Neutrophil (primary cell): ENCODE measurements at regions not wholly inside any gene's neighbourhood (a gene's known extent, or its start where the extent isn't known, plus 50 kb on each side); places are given as distances from the start of the nearest gene placed in this dataset.

ENCODE experiments used
- H3K27ac ChIP-seq: fragments of 200-600 bp; sonication (generic); 2 replicates; pipeline ENCODE4 v1.5.1; 2016; ENCODE audit warnings: mild to moderate bottlenecking, moderate library complexity
- H3K27me3 ChIP-seq: fragments of 200-600 bp; sonication (generic); 2 replicates; pipeline ENCODE4 v1.6.0; 2016; ENCODE audit warnings: mild to moderate bottlenecking
- H3K36me3 ChIP-seq: fragments of 200-600 bp; sonication (generic); 2 replicates; pipeline ENCODE4 v1.5.1; 2017
- H3K4me1 ChIP-seq, 2 experiments: fragments of 200-600 bp in 1 of 2; sonication (generic) in 1 of 2; 1 replicate in 1 of 2; 2 replicates in 1 of 2; pipeline versions ENCODE4 v1.5.1 to v1.6.1; 2013 to 2016; ENCODE audit warnings: low read depth in 1 of 2, low read length in 1 of 2, mild to moderate bottlenecking in 1 of 2, moderate library complexity in 1 of 2; ENCODE audit not compliant: control insufficient read depth in 1 of 2, insufficient read depth in 1 of 2
- H3K4me3 ChIP-seq, 2 experiments: fragments of 200-600 bp in 1 of 2; sonication (generic) in 1 of 2; 1 replicate in 1 of 2; 2 replicates in 1 of 2; pipeline ENCODE4 v1.5.1; 2013 to 2016; ENCODE audit warnings: low read depth in 1 of 2, low read length in 1 of 2, mild to moderate bottlenecking in 1 of 2, moderate library complexity in 1 of 2
- H3K9me3 ChIP-seq: fragments of 200-600 bp; sonication (generic); 2 replicates; pipeline ENCODE4 v1.5.1; 2016
- TF ChIP-seq, protein P1 (sequence below): fragments of 200-600 bp; sonication (generic); IDR thresholded peaks from 2 replicates; pipeline ENCODE4 v1.5.1; 2016; ENCODE audit warnings: antibody characterized with exemption

DNA sequence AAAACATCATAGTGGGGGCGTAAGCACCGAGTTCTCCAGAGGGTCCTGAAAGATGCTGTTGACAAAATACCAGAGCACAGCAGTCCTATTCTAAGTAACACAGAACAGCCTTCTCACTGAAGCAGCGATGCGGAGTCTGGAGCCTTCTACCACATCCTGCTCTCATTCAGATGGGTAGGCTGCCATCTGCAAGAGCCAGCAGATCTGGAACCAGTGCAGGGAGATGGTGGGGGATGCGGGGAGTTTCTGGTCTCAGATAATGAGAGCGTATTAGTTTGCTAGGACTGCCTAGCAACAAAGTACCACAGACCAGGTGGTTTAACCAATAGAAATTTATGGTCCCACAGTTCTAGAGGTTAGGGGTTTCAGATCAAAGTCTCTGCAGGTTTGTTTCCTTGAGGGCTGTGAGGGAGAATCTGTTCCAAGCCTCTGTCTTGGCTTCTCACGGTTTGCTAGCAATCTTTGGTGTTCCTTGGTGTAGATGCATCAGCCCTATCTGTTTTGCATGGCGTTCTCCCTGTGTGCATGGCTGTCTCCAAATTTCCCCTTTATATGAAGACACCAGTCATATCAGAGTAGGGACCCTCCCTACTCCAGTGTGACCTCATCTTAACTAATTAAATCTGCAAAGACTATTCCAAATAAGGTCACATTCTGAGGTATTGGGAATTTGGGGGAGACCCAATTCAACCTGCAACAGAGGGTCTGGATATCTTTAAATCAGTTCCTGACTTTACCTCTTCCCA, 52.0 kb upstream of the STEAP1B start:
- TF ChIP-seq, protein P1, sequence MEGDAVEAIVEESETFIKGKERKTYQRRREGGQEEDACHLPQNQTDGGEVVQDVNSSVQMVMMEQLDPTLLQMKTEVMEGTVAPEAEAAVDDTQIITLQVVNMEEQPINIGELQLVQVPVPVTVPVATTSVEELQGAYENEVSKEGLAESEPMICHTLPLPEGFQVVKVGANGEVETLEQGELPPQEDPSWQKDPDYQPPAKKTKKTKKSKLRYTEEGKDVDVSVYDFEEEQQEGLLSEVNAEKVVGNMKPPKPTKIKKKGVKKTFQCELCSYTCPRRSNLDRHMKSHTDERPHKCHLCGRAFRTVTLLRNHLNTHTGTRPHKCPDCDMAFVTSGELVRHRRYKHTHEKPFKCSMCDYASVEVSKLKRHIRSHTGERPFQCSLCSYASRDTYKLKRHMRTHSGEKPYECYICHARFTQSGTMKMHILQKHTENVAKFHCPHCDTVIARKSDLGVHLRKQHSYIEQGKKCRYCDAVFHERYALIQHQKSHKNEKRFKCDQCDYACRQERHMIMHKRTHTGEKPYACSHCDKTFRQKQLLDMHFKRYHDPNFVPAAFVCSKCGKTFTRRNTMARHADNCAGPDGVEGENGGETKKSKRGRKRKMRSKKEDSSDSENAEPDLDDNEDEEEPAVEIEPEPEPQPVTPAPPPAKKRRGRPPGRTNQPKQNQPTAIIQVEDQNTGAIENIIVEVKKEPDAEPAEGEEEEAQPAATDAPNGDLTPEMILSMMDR: no peak
- Histone ChIP-seq H3K4me3 (no peak overlapping the region), H3K9me3 (no peaks in the 10 kb centered on the region), H3K27ac (no peak overlapping the region), H3K27me3 (peaks cover 89% of the 10 kb centered on the region), H3K4me1 (no peaks in the 10 kb centered on the region), H3K36me3 (no peaks in the 10 kb centered on the region)

DNA sequence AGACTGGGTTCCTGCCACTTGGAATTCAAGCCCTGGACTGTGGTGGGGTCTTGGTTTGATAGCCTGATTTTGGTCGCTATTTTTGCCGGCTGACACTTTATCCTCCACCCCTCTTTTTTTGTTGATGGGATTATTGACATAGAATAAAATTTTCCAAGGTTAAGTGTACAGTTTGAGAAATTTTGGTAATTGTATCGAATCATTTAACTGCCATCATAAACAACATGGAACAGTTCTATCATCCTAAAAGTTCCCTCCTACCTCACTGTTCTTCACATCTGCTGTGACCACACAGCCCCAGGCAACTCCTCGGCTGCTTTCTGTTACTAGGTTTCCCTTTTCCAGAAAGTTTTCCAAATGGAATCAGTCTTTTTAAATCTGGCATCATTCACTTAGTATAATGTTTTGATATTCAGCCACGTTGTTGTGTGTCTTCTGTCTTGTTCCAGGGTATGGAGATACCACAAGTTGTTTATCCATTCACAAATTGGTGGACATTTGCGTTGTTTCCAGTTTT, 50.6 kb upstream of the STEAP1B start:
- TF ChIP-seq, protein P1: no peak
- Histone ChIP-seq H3K9me3 (no peaks in the 10 kb centered on the region), H3K27ac (no peak overlapping the region), H3K27me3 (peaks cover 100% of the 10 kb centered on the region), H3K4me3 (no peak overlapping the region), H3K4me1 (no peaks in the 10 kb centered on the region), H3K36me3 (no peaks in the 10 kb centered on the region)

DNA sequence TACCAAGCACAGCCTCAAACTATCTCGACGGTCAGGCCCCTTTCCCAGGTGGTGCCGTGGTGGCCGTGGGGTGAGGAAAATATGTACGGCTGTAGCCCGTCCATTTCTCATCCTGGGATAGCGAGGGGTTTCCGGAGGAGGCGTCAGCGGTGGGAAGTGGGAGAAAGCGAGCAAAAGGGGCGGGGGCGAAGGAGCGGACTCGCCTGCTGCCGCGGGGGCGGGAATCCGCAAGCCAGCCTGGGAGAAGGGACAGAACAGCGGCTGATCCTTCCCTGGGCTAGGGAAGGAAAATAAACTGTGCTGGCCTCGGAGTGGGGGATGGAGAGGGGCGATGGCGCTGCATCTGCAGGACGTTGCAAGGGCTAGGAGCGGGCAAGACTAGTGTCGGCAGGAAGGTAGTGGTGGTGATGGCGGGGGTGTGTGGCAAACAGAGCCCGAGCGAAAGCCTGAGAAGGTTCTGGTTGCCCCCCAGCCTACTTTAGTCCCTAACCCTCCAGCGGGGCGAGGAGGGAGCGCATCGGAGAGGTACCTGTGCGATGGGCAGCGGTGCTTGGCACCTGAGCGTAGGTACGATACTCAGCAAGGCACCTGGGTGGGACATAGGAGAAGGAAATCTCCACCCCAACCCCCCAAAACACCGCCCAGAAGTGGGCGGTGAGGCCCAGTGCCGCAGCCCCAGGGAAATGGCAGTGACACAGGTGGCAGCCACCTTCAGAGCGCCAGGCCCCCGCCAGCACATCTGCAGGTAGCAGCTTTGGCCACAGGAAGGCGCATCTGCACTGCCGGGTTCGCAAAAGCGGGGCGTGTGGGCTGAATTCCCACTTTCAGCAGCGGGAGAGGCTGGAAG, 49.9 kb upstream of the STEAP1B start:
- H3K4me3 ChIP-seq: no peak overlapping the region
- TF ChIP-seq, protein P1: no peak
- H3K27me3 ChIP-seq: peaks cover 100% of the 10 kb centered on the region
- H3K27ac ChIP-seq: no peak overlapping the region
- no peaks in the 10 kb centered on the region for H3K36me3 ChIP-seq
- H3K9me3 ChIP-seq: no peaks in the 10 kb centered on the region
- no peaks in the 10 kb centered on the region for H3K4me1 ChIP-seq
